ENCODE measurements at regions not wholly inside any gene's neighbourhood (a gene's known extent, or its start where the extent isn't known, plus 50 kb on each side); places are given as distances from the start of the nearest gene placed in this dataset.
"Not testable (repeated sequence)": the region's sequence is repeated elsewhere in the genome, so short reads cannot be mapped to it uniquely, and the experiment has no call there.

DNA sequence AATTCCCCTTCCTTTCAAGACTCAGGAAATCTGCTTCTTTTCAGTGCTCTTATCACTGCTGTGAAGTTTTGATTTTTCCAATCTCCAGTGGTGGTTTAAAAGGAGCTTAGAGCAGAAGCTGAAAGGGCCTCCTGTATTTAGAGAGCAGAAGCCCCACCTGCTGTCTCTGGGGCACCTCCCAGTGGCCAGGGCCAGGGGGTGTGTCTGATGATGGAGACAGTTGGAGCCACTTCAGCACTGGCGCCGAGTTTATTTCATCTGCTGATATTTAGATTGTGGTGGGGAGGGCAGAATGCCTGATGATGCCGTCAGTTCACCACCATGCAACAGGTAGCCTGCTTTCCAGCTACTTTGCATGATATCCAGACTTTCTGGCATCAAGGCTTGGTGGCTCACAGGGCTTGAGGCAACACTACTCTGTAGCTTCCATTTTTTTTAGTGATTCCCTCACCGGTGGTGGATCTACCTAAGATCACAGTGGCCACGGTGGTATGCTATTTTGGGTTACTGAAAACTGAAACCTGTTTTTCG, 371.9 kb downstream of the KCNRG start:
- DNase-seq: peak; percentile 40

DNA sequence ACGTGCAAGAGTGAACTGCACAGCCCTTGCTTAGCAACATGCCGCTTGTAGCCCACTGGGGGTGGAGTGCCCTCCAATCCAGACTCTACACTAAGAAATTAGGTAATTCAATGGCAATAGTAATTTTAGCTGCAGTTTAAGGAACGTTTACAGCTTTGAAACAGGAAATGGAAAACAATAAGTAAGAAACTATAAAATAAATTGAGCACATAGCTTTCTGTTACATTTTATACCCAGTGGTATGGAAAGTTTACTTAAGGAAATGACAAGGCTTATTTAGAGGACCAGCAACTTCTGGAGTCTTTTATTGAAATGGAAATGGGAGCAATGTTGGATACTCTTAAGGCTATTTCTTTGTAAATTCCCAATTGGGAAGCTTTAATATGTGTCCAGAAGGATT, 373.2 kb downstream of the KCNRG start:
- no peak for DNase-seq

DNA sequence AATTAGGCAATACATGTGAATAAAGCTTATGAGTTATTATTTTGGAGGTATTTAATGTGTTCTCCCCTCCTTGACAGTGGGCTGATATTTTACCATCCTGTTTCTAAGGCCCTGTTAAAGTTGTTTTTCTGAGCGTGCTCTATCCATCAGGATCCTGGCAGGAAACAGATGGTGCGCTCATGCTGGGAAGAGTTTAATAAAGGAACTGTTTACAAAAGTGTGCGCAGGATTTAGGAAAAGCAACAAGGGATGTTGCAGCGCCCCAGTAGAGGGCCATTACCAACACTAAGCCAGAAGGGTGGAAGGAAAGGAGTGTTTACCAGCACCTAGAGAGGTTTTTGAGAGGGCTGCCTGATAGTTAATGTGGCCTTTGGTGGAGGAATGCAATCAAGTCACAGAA, 374.5 kb downstream of the KCNRG start:
- DNase-seq: no peak

DNA sequence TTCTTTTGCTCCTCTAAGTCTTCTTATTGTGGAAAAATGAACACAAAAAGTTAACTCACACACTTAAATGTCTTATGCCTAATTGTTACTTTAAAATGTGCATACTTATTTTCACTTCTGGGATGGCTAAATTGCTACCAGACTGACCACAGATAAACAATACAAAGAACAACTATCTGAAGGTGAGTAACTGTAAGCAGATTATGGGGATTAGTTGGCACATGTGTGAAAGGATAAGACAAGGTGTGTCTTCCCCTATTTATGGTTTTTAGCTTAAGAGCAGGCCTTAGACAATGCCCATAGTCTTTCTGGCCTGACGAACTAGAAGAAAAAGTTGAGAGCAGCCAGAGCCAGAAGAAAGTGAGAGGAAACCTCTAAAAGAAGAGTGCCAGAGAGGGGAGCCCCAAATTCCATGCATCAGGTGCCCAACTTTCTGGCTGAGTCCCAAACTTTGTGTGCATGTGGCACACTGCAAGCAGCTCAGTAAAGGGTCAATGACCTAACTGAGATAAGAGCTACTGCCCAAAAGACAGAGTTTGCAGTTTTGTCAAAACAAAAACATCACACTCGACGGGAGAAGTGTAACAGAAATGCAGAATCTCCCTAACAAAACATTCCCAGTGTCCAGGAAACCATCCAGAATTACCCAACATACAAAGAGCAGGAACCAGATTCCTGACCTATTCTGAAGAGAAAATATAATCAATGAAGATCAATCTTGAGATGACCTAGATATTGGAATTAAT, 375.4 kb downstream of the KCNRG start:
- DNase-seq: no peak

DNA sequence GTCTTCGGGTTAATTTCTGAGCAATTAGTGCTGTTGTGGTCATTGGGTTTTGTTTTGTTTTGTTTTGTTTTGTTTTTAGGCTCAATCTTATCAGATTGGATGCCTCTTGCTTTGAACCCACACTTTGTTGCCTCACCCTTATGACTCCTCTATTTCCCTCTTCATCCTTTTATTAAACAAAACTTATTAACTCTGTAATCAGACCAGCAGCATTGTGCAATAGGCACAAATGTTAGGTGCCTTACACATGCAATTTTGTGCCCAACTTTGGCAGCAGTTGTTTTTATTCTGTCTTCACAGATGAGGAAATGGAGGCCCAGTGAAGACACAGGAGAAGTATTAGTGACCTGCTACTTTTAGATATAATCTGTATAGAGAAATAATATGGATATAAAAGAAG, 377.7 kb downstream of the KCNRG start:
- DNase-seq: no peak

DNA sequence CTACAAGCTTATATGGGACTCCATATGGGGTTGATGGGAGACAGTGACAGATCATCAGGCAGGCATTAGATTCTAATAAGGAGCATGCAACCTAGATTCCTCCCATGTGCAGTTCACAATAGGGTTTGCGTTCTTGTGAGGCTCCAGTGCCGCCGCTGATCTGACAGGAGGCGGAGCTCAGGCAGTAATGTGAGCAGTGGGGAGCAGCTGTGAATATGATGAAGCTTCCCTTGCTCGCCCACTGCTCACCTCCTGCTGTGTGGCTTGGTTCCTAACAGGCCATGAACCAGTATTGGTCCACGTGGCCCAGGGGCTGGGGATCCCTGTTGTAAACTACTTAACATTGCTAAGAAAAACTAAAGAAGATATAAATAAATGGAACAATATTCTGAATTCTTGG, 378.4 kb downstream of the KCNRG start:
- DNase-seq: no peak

DNA sequence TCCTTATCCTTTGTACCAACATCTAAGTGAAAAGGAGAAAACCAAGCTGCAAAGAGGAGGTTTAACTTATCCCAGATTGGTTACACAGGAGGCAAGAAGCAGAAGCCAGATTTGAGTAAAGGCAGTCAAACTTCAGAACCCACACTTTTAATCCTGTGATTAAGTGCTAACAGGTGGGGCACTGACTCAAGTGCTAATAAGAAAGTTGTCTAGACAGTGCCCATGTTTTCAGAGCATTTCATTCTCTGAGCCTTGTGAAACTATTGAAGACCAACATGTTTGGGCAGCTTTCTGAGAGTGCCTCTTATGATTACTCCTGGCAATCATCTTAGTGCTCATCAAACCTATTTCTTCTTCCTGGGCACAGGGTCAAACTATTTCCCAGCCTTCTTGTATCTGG, 380.8 kb downstream of the KCNRG start:
- no peak for DNase-seq

DNA sequence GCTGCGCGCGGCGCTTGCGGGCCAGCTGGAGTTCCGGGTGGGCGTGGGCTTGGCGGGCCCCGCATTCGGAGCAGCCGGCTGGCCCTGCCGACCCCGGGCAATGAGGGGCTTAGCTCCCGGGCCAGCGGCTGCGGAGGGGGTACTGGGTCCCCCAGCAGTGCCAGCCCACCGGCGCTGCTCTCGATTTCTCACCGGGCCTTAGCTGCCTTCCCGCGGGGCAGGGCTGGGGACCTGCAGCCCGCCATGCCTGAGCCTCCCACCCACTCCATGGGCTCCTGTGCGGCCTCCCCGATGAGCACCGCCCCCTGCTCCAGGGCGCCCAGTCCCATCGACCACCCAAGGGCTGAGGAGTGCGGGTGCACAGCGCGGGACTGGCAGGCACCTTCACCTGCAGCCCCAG, 381.4 kb downstream of the KCNRG start:
- not testable (repeated sequence) for DNase-seq

DNA sequence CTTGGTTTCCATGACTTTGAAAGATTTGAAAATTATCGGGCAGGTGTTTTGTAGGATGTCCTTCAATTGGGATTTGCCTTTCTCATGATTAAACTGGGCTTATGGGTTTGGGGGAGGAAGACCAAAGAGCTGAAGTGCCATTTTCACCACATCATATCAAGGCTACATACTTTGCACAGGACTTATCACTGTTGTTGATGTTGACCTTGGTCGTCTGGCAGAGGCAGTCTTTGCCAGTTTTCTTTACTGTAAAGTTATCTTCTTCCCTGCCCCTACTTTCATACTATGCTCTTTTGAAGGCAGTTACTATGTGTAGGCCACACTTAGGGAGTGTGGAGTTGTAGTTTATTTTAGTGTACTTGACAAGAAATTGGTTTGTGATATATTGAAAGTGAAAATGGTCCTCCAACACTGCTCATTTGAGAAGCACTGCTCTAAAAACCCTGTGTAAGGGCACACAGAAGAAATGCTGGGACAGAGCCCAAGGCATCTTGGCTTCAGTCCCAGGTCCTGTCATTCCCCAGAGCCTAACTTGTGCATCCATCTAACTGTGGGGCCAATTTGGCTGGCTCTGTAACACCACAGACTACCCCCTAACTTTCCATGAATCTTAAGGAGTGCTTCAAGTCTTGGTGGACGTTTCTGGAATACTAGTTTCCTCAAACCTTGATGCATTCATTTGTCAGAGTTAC, 384.9 kb downstream of the KCNRG start:
- no peak for DNase-seq

DNA sequence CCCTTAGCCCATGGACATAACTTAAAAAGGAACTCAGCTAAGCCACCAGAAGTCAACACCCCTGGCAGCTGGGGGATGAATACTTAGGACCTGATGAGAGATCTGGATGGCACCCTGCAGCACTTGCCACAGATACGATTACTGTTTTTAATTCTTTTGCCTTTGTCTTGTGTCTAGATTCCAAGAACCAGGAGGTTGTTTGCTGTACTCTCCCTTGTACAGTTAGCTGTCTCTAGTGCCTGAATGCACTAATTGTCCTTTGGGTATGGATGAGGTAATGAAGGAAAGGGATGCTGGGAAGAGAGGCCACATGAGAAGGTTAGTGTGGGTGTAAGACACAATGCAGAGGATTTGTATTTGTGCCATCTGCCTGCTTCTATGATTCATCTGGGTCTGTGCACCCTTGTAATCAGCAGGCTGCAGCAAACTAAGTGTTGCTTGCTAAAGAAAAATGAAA, 385.8 kb downstream of the KCNRG start:
- no peak for DNase-seq

DNA sequence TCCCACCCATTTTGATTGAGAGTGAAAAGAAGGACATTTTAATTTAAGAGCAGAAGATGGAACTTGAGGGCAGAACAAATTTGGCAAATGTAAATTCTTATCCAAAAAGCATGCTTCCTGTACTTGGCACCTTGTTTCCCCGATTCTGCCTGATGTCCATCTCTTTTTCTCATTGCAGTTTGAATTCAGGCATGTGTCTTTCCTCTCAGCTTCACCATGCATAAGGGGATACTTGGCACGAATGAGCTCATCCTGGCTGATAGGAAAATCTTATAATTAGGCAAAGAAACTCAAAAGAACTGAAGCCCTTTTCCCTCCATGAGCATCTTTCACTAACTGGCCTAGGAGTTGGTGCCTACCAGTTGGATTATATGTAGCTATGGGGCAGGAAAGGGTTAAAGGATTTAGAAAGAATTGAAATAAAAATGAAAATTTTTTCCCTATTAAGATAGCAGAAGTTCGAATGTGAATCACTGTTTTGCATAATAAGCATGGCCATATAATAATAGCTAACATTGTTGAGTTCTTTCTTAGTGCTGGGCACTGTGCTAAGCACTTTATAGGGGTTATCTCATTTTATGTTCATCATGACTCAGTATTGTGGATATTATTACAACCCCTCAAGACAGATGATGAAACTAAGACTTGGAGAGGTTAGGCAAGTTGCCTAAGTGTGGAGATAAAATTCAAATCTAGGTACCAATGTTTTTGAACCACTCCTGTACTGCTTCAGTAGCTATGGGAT, 386.6 kb downstream of the KCNRG start:
- DNase-seq: no peak

DNA sequence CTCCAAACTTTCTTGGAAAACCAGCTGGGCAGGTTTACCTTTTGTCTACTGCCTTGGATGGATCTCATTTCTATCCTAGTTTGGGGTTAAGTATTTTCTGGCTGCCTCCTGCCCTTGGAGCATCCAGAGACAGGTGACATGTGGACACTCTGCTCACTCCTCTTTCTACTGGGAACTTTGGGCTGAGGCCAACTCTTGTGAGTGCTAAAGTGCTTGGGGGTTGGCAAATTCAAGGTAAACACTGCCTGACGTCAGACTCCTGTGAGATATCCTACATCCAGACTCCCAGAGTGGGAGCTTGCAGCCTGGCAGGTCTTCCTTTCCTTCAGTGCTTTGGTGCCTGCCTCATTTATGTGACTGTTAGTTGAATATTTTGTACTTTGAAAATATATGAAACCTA, 388.1 kb downstream of the KCNRG start:
- DNase-seq: no peak

DNA sequence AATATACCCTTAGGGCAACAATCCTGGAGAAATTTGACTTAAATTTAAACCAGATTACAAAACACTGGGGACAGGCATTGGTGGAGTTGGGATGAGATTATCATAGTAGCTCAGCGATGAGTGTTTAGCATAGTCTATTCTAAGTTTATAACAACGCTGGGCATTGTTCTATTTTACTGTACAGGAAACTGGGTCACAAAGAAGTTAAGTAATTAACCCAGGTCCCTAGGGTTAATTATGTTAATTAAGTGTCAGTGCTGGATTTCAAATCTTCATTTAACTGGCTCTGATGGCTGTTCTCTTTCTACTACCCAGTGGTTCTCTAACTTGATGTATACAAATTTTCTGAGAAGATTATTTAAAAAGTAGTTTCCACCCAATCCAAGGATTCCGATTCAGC, 388.9 kb downstream of the KCNRG start:
- DNase-seq: no peak

DNA sequence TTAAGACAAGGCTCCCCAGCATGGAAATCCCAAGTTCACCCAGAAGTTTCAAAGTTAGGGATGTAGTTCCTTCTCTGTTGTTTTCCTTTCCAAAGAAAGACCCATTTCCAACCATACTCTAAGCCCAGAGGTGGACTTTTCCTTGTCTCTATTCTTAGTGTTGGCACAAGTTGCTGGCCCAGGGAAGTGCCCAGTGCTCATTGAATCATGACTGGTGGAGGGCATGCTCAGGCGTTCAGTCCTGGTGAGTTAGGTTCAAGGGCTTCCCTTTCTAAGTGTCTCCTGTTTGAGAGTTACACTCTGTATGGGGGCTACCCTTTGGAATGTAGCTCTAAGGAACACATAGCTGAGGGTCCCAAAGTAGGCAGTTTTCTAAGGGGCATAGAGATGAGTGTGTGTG, 389.5 kb downstream of the KCNRG start:
- DNase-seq: no peak

DNA sequence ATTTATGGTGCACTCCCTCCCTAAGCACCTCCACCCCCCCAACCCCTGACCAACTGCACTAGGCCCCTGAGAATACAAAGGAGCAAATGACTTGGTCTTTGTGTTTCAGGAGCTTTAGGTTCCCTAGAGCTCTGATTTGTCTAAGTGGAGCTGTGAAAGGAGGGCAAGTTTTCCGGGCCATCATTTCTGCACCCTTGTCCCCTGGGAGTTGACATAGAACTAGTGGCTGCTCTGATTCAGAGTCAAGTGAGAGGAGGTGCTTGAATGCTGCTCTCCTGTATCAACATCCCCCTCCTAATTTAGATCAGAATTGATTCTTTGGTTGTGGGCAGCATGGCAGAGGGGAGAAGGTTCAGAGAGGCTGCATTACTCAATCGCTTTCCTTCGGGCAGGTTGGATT, 391.6 kb downstream of the KCNRG start:
- no peak for DNase-seq

DNA sequence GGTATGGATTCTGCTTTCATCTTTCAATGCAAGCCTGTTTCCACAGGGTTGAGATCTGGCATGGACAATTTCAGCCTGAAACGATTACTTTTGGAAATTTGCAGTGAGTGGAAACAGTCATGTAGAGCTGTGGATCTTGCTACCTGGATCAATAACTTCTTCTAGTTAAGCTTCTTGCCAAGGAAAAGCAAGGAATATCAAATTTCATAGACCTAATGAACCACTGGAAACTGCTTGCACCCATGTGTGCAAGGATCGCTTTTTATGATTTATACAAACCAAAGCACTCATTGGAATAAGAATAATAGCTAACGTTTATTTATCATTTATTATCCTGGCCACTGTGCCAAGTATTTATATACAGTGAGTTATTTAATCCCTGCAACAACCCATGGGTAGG, 392.8 kb downstream of the KCNRG start:
- no peak for DNase-seq

DNA sequence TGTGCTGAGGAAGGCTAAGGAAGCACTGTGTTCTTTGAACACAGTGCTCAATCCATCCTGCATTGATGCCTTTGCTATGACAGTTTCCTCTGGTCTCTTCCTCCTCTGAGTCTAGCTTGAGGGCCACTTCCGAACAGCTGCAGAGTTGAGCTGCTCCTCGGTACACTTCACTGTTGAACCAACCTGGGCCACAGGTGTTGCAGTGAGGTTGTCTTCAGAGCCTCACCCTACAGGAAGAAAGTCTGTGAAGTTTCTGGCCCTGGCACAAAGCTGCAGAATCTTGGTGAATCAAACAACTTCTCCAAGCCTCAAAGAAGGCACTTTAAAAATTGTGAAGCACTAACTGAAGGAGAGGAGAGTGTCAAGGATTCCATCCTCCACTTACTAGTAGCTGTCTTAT, 394.0 kb downstream of the KCNRG start:
- no peak for DNase-seq

DNA sequence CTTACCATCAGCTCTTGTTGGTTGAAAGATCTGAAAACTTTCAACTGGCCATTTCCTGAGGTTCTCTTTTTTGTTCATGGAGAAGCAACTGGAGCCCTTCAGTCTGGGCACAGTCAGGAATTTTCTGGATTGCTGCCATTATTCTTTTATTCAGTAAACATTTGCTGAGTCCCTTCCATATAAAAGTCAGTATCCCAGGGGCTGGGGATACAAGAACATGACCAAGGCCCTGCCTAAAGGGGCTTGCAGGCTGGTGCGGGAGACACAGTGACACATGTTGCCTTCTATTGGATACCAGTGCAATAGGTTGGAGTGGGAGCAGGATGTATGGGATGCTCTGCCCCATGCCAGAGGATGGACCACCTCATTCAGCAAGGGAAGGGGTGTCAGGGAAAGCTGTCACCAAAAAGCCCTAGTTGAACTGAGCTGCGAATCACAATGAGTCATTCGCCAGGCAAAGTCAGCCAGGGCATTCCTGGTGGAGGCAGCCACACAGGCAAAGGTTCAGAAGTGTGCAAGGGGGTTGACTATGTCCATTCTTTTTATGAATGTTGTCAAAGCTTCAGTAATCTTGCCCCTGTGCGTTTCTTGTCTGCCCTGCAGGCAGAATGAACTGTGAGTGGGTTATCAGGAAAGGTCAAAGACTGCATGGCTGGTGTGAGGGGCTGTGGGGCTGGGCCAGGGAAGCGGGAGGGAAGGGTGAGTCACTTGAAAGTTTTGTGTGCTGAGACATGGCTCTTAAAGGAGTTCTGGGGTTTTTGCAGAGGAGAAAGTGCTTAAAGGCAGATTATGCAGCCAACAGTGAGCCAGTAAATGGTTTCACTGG, 395.9 kb downstream of the KCNRG start:
- no peak for DNase-seq

DNA sequence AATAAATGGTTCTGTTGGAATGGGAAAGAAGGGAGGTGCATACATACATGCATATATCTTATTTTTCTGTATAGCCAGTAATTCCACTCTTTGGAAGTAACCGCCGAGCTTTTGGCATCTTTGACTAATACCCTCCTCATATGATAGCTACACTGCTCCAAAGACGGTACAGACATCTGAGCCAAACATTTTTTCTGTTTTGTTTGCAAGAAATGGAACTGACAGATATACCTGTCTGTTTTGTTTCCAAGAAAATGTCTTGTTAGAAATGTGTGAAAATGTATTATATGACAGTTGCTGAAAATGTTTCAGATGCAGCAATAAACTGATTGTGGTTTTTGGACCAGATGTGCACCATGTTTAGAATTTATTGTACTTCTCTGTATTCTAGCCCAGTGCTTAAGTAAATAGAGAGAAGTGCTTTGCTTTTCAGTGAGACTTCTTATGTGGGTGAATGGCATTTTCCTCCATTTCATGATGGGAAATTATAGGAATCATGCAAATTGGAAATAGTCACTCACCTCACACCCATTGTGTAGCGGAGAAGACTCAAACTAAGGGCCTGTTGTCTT, 396.9 kb downstream of the KCNRG start:
- DNase-seq: no peak

DNA sequence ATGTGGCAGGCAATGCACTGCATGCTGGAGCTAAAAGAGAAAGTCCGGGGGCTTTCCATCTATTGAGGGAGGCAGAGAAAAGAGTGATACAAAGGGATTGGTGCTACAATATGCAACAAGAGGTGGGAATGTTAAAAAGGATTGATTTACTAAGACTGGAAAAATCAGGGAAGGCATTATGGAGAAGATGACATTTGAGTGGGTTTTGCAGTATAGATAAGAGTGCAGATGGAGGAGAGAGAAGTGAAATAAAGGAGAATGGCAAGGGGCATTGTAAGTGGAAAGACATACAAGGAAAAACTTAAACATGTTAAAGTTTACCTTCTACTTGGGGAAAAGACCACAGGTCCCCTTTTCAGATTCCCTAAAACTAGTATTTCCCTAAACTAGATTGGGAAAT, 399.4 kb downstream of the KCNRG start:
- no peak for DNase-seq

DNA sequence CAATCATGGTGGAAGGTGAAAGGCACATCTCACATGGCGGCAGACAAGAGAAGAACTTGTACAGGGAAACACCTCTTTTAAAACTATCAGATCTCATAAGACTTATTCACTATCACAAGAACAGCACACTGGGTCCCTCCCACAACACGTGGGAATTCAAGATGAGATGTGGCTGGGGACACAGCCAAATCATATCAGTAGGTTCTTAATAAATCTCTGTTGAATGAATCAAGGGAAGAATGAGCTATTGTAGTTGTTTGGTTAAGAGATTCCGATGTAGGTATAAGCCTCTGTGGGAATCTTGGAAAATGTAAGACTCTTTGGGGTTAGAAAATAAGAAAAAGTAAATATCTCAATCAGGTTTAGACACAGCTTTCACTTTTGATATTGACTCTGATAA, 400.2 kb downstream of the KCNRG start:
- no peak for DNase-seq

DNA sequence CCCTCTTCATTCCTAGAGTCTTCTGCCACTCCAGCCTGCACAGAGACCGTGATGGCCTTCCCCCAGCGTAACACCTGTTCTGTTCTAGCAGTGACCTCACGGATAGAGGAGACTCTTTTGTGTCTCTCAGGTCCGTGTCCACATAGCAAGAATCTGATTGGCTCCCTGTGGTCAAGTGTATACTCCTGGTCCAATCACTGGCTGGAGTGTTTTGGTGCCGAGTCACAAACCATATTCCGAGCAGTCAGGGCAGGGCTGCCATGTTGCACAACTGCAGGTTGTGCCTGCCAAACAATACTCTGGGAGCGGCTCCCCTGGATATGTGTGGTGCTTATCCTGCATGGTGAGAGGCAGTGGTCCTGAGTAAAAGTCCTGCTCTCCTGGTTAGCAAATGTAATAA, 402.4 kb downstream of the KCNRG start:
- DNase-seq: no peak

Measured in left kidney (tissue), 1 donor.